ENCODE measurements at regions not wholly inside any gene's neighbourhood (a gene's known extent, or its start where the extent isn't known, plus 50 kb on each side); places are given as distances from the start of the nearest gene placed in this dataset.

DNA sequence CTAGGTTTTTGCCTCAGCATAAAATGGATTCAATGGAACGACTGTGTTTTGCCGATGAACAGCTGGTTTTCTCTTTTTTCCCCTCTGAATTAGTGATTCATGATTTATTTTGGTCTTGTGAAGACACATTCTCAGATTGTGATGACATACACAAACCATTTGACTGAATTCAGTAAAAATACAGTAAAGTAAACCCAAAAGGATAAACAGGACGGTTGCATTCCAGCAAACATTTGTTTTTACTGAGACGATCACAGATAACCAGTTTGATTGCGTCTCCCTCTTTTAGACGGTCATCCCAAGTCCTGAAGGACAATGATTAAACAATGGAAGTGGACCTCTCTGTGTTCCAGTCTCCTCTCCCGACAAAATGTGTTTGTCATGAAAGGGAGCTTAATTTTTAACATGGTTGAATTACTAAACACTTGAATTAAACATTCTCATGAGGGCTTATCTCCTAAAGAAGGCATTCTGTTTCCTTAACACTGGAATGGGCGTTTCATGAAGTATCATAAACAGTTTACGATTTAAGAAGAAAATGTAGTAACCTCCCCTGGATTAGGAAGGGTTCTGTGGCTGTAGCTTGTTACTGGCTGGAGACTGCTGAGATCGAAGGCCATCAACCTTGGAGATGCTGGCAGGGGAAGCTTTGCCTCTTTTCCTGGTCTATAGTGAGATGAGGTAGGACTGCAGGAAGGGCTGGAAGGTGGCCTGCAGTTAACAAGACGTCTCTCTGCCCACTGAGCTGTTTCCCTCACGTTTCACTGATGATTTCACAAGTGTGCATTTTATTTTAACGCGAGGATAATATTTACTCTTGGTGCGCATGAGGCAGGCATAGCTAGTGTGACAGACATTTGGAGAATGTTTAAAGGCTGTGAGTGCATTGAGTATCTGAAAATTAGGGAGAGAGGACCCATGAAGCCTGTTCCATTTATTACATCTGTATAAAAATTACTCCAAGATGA lies 457.9 kb downstream of the FGF9 start:
- Histone ChIP-seq H3K27ac (ENCODE audit: low read depth, low read length) (peak overlapping the region; percentile 83), H3K4me3 (ENCODE audit: low read depth, low read length) (no peak overlapping the region), H3K27me3 (ENCODE audit: control insufficient read depth, insufficient read depth, low read length) (no peaks in the 10 kb centered on the region), H3K9me3 (ENCODE audit: control insufficient read depth, insufficient read depth, low read length) (no peaks in the 10 kb centered on the region; the same call in 1 of the 2 replicates)
- ChIA-PET POLR2A (interaction anchor here (0.5 to 1.5 kb wide), 4 partner anchors 20 to 480 kb away, joined by 3 to 8 read pairs (median 6); no protein-coding TSS in a partner anchor), CTCF (interaction anchor here (0.7 to 1.8 kb wide), 3 partner anchors 20 to 892 kb away, joined by 3 to 10 read pairs (median 3); no protein-coding TSS in a partner anchor)
- TF ChIP-seq, protein P1, sequence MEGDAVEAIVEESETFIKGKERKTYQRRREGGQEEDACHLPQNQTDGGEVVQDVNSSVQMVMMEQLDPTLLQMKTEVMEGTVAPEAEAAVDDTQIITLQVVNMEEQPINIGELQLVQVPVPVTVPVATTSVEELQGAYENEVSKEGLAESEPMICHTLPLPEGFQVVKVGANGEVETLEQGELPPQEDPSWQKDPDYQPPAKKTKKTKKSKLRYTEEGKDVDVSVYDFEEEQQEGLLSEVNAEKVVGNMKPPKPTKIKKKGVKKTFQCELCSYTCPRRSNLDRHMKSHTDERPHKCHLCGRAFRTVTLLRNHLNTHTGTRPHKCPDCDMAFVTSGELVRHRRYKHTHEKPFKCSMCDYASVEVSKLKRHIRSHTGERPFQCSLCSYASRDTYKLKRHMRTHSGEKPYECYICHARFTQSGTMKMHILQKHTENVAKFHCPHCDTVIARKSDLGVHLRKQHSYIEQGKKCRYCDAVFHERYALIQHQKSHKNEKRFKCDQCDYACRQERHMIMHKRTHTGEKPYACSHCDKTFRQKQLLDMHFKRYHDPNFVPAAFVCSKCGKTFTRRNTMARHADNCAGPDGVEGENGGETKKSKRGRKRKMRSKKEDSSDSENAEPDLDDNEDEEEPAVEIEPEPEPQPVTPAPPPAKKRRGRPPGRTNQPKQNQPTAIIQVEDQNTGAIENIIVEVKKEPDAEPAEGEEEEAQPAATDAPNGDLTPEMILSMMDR (IDR thresholded peaks at IDR 0.05; ENCODE audit: low read depth, low read length): no peak
- DNase-seq (ENCODE audit: low read depth, low spot score): no peak

DNA sequence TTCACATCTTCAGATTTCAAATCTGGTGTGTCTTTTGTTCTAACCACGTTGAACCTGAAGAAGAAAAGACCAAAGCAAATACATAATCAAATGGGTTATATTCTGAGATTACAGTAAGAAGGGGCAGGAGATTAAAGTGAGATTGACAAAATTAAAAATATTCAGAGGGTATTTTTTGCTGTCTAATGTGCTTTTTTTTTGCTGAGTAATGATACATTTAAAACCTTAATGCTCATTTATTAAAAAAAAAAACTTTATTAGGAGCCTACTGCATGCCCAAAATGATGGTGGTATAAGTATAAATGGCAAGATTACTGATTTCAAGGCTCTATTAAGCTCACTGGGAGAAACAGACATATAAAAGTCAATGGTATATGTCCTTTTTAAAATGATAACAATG lies 459.4 kb downstream of the FGF9 start:
- no peak for DNase-seq (ENCODE audit: low read depth, low spot score)
- ChIA-PET POLR2A (no interaction called here), CTCF (interaction anchor here (0.6 kb wide), 1 partner anchor 41 kb away, joined by 3 read pairs; no protein-coding TSS in a partner anchor)
- Histone ChIP-seq H3K9me3 (ENCODE audit: control insufficient read depth, insufficient read depth, low read length) (no peaks in the 10 kb centered on the region; the same call in 1 of the 2 replicates), H3K27ac (ENCODE audit: low read depth, low read length) (no peak overlapping the region), H3K27me3 (ENCODE audit: control insufficient read depth, insufficient read depth, low read length) (no peaks in the 10 kb centered on the region), H3K4me3 (ENCODE audit: low read depth, low read length) (no peak overlapping the region)
- TF ChIP-seq, protein P1 (IDR thresholded peaks at IDR 0.05; ENCODE audit: low read depth, low read length): no peak

DNA sequence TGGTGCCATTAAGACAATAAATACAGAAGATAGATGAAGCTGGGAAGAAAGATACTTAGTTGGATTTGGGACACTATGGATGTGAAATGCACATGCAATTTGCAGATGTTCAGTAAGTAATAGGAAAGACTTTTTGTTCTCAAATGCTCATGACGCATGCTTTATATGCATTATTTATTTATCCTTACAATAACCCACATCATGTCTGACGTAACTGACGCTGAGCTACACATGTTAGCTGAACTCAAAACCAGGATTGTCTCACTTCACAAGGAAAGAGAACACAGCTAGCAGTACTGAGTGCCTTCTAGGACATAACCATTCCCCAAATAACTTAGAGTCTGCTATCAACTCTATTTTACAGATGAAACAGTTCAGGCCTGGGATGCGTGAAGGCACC lies 463.4 kb downstream of the FGF9 start:
- TF ChIP-seq, protein P1 (IDR thresholded peaks at IDR 0.05; ENCODE audit: low read depth, low read length): no peak
- POLR2A ChIA-PET: interaction anchor here (0.8 kb wide), 1 partner anchor 162 kb away, joined by 3 read pairs; no protein-coding TSS in a partner anchor
- Histone ChIP-seq H3K4me3 (ENCODE audit: low read depth, low read length) (no peak overlapping the region), H3K9me3 (ENCODE audit: control insufficient read depth, insufficient read depth, low read length) (no peaks in the 10 kb centered on the region; the same call in 1 of the 2 replicates), H3K27ac (ENCODE audit: low read depth, low read length) (peak overlapping the region; percentile 39), H3K27me3 (ENCODE audit: control insufficient read depth, insufficient read depth, low read length) (no peaks in the 10 kb centered on the region)
- CTCF ChIA-PET: interaction anchor here (1.2 kb wide), 1 partner anchor 496 kb away, joined by 3 read pairs; no protein-coding TSS in a partner anchor
- no peak for DNase-seq (ENCODE audit: low read depth, low spot score)

DNA sequence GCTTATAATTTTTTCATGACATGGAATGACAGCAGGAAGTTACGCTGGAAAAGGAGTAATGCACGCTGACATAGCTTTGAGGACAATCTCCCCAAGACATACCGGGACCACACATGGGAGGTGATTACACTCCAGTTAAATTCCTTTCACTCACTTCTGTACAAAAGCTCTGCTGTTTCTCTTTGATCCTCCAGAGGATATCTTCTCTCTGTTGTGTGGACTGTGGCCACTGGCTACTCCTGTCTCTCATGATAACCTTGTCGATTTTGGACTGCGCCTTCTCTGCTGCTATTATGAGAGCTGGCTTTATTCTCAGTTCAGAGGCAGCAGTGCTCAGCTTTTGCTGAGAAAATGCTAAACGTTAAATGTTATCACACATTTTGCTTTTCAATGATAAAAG lies 464.6 kb downstream of the FGF9 start:
- ChIA-PET CTCF (interaction anchor here (1.2 kb wide), 1 partner anchor 497 kb away, joined by 3 read pairs; no protein-coding TSS in a partner anchor), POLR2A (no interaction called here)
- Histone ChIP-seq H3K27me3 (ENCODE audit: control insufficient read depth, insufficient read depth, low read length) (peaks cover 2% of the 10 kb centered on the region), H3K4me3 (ENCODE audit: low read depth, low read length) (no peak overlapping the region), H3K27ac (ENCODE audit: low read depth, low read length) (no peak overlapping the region), H3K9me3 (ENCODE audit: control insufficient read depth, insufficient read depth, low read length) (no peaks in the 10 kb centered on the region)
- no peak for DNase-seq (ENCODE audit: low read depth, low spot score)
- TF ChIP-seq, protein P1 (IDR thresholded peaks at IDR 0.05; ENCODE audit: low read depth, low read length): no peak

Data from AG04450 (cell line).